Heart left ventricle (tissue), 13 donors: ENCODE measurements at regions not wholly inside any gene's neighbourhood (a gene's known extent, or its start where the extent isn't known, plus 50 kb on each side); places are given as distances from the start of the nearest gene placed in this dataset.

ENCODE experiments used
- CTCF ChIP-seq, 12 donors: fragments of 200-600 bp; sonication (generic) in 4 of 12; IDR thresholded peaks; one replicate each; pipeline versions ENCODE4 v1.5.0 to v1.8.0; 2018 to 2022; ENCODE audit warnings: antibody characterized with exemption in 12 of 12, mild to moderate bottlenecking in 5 of 12
- POLR2A ChIP-seq, 2 donors: fragments of 450-650 bp; IDR thresholded peaks; one replicate each; pipeline ENCODE4 v1.6.1; 2017; ENCODE audit warnings: antibody characterized with exemption in 2 of 2, mild to moderate bottlenecking in 2 of 2, moderate library complexity in 2 of 2
- donor health status: ischemic (EF 13 %, LVEDD 7.1; RV severe dilation, severe dysfunction).
- donor health status: DM: no; HTN: yes; CAD: no.
- donor health status: DM: no; HTN: no; CAD: no.
- donor health status: ischemic (EF 25% LVEDD 6.9; RV normal size, moderate dysfunction).
- donor health status: ischemic (EF 25% LVEDD 5.7; RV mildly dilated, moderate dysfunction).
- donor health status: ischemic (EF 35%, LVEDD 5.7; RV mildly dilated, moderate dysfunction).
- donor health status: nonischemic (EF 11% LVEDD 7.7; RV severe dilation, severe dysfunction).
- donor health status: DM: yes; HTN: yes; CAD: no.
- donor health status: PGD.
- donor health status: ischemic (EF 29% LVEDD 5.4; RV normal size, mild dysfunction).
- donor health status: nonischemic (EF 23%, LVEDD 6.1; RV moderate dilation, normal function).

- no peak for TF ChIP-seq CTCF (IDR thresholded peaks at IDR 0.05)
- no peak for TF ChIP-seq POLR2A (IDR thresholded peaks at IDR 0.05)
Observed at GRCh38 chrX:43083016-43083415, 305.1 kb upstream of the PPP1R2C start.
